ENCODE measurements at regions not wholly inside any gene's neighbourhood (a gene's known extent, or its start where the extent isn't known, plus 50 kb on each side); places are given as distances from the start of the nearest gene placed in this dataset.

DNA sequence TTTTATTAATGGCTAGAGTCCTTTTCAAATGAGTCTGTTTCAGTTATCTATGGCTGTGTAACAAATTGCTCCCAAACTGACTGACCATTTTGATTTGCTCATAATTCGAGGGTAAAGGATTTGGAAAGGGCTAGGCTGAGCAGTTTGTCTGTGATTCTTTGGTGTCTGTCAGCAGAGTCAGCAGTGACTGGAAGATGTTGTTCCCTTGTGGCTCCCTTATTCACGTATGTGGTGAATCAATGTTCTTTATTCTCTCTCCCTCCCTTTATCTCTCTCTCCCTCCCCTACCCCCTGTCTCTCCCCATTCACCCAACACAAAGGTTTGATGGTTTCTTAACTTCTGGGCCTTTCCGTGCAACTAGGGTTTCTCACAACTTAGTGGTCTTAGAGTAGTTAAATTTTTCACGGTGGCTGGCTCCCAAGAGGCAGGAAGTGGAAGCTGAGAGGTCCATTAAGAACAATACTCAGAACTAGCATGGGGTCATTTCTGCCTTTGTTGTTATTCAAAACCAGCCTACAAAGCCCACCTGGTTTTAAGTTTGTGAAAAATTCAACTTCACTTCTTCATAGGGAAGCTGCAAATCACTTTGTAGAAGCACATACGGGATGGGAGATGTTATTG lies 772.5 kb upstream of the SLITRK1 start:
- TF ChIP-seq, protein P1, sequence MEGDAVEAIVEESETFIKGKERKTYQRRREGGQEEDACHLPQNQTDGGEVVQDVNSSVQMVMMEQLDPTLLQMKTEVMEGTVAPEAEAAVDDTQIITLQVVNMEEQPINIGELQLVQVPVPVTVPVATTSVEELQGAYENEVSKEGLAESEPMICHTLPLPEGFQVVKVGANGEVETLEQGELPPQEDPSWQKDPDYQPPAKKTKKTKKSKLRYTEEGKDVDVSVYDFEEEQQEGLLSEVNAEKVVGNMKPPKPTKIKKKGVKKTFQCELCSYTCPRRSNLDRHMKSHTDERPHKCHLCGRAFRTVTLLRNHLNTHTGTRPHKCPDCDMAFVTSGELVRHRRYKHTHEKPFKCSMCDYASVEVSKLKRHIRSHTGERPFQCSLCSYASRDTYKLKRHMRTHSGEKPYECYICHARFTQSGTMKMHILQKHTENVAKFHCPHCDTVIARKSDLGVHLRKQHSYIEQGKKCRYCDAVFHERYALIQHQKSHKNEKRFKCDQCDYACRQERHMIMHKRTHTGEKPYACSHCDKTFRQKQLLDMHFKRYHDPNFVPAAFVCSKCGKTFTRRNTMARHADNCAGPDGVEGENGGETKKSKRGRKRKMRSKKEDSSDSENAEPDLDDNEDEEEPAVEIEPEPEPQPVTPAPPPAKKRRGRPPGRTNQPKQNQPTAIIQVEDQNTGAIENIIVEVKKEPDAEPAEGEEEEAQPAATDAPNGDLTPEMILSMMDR (conservative IDR thresholded peaks at IDR 0.05; ENCODE audit: low read depth, low read length), result no peak
- TF ChIP-seq RAD21 (IDR thresholded peaks at IDR 0.05; ENCODE audit: low read length) (no peak), BHLHE40 (IDR thresholded peaks at IDR 0.05; ENCODE audit: low read depth, low read length) (no peak)

All from IMR-90 (cell line).